Activated gamma-delta T cell (primary cell): ENCODE measurements at regions not wholly inside any gene's neighbourhood (a gene's known extent, or its start where the extent isn't known, plus 50 kb on each side); places are given as distances from the start of the nearest gene placed in this dataset.

Source experiments
- DNase-seq: peaks from one replicate; lab custom pipeline; 2025; lab: John Stamatoyannopoulos, UW

GRCh38 chr7:45235905-45236304 lies 78.3 kb downstream of the RAMP3 start:
- no peak for DNase-seq

DNA sequence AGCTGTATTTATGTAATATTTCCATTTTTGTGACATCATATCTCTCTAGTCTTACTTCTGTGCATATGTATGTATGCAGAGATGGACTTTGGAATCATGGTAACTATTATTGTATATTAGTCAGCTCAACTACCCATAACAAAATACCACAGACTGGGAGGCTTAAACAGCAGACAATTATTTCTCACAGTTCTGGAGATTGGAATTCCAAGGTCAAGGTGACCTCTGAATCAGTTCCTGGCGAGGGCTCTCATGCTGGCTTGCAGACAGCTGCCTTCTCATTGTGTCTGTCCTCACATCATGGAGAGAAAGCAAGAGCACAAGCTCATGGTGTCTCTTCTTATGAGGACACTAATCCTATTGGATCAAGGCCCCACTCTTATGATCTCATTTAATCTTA lies 79.1 kb downstream of the RAMP3 start:
- no peak for DNase-seq

GRCh38 chr7:45237788-45238461 lies 80.3 kb downstream of the RAMP3 start:
- DNase-seq: no peak

DNA sequence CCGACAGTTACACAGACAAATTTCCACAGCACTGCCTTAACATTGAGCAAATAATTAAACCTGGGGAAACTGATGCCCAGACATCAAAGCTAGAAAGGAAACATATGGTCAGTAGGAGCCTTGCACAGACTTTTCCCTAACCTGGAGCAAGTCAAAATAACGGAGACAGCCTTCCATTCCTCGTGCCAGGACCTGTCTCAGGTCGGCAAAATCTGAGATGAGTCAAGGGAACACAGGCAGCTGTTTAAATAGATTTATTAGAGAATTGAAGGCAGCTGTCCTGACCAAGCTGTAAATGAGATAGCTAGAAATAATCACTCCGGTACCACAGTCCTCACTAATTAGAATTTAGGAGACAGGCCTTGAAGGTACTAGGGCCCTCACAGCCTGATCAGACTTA lies 81.2 kb downstream of the RAMP3 start:
- no peak for DNase-seq

DNA sequence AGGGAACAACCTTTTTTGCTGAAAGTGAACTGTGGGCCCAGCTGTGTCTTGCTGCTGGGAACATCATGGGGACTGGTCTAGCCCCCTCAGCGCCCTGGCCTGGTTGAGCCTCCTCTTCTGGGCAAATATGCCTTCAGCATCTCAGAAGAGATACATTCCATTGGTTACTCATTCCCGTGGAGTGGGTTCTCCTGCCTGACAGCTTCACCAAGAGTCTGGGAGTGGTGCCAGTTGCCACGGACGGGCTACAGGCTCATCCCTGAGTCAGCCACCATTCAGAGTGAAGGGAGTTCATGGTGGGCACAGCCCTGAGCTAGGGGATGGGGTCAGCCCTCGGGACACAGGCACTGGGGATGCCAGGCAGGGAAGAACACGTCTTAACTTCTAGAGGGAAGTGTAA lies 81.9 kb downstream of the RAMP3 start:
- DNase-seq: no peak

DNA sequence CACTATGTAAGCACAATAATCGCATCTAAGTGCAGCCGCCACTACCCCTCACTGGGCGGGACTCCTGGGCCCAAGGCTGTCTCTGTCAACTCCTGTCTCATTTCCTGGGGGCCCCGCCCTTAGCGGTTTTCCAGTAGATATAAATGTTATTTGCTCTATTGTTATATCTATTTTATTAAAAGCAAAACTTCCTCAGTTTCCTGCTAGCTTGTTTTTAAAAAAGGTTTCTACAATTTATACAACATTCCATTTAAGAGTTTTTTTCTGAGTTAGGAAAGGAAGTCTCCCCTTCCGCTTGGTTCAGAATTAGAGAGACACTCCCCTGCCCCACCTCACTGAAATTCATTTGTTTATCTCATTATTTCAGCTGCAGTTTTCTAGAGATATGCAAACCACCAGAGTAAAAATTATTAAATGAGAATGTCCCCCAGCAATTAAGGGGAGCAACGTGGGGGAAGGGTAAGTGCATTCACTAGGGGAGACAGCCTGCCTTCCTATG lies 82.7 kb downstream of the RAMP3 start:
- DNase-seq: no peak

DNA sequence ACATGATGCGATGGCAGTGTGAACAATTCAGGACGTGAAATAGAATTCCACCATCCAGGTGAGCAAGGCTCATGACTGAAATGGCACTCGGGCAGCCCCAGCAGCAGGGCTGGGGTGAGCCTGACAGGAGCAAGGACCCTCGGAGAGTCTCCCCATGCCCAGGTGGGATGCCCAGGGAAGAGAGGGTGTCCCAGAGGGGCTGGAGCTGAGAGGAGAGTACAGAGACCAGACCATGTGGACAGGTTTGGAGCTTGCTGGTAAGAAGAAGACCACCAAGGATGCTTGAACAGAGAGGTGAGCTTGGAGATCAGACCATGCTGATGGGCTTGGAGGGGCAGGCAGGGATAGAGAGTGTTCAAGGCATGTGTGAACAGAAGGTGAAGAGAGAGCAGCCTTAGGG lies 83.3 kb downstream of the RAMP3 start:
- no peak for DNase-seq

GRCh38 chr7:45241339-45242109 lies 83.9 kb downstream of the RAMP3 start:
- no peak for DNase-seq

GRCh38 chr7:45242261-45242660 lies 84.7 kb downstream of the RAMP3 start:
- no peak for DNase-seq

DNA sequence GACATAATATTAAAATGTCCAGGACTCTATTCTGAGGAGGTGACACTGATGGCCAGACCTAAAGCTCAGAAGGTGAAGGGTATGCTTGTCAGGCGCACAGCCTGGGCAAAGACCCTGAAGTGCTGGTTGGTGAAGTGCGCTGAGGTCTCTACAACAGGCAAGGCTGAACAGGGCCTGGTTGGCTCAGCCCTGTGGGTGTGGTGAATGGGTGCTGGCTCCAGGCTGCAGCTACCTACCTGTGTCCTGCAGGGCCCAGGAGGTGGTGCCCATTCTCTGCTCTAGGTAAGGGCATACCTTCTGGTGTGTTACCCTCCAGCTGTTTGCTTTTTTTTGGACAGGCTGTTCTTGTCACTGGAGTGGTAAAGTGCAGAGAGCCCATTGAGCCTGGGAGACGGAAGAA lies 85.1 kb downstream of the RAMP3 start:
- DNase-seq: no peak

DNA sequence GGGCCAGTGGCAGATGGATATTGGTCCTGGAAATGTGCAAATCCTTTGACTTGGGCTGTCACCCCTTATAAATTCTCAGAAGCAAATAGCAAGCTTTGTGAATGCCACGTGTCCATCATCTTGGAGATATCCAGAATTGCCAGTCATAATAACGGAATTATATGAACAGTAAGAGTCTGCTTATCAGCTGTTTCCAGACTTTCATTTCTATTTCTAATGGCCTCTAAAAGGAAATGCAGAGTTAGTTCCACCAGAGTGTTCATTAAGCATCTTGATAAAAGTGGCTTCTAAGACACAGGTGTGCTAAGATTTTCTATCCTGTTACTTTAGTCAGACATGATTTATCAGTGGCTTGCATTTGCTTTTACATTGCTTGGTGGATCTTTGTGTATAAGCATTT lies 87.4 kb downstream of the RAMP3 start:
- DNase-seq: no peak

DNA sequence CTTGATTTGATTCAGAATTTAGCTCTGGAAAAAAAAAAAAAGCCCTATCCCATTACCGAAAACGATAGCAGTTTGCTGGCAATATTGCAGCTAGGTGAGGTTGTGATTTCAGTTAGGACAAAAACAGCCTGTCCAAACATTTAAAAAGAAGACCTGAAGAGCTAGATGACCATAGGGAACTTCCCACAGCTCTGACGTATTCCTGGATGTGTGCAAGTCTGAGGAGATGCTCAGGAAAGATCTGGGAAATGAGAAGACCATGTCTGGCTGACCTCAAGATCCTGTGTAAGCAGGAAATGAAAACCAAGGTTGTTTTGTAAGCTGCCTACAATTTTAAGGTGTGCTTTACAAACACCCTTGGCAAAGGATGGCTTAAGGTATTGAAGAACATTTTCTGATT lies 88.7 kb downstream of the RAMP3 start:
- no peak for DNase-seq

DNA sequence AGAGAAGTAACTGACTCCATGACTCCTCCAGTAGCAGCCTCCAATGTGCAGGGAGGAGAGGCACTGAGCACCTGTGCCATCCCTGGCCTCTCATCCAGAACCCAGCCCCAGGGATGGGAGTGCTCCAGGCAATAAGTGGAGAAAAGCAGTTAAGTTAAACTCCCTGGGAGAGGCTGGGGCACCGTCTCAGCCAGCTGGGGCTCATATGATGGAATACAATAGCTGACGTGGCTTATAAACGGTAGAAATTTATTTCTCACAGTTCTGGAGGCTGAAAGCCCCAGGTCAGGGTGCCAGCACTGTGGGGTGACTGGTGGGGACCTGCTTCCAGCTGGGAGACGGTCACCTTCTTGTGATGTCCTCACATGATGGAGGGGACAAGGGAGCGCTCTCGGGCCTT lies 94.7 kb downstream of the RAMP3 start:
- DNase-seq: no peak

DNA sequence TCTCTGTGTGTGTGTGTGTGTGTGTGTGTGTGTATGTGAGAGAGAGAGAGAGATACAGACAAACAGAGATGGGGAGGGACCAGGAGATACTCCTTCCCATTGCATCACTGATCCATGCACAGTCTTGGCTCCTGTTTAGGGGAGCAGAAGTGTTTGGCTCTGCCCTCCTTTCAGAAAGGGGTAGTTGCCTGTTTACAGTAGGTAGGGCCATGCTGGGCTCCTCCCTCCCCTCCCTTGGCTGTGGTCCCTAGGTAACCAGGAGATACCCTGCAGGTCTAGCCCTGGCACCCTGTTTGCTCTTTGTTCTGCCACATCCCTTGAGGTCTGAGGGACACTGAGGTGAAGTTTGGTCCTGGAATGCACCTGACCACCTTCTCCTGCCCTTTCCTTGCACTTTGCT lies 95.3 kb downstream of the RAMP3 start:
- no peak for DNase-seq

- no peak for DNase-seq
Observed at GRCh38 chr7:45253368-45253767, 95.8 kb downstream of the RAMP3 start.

DNA sequence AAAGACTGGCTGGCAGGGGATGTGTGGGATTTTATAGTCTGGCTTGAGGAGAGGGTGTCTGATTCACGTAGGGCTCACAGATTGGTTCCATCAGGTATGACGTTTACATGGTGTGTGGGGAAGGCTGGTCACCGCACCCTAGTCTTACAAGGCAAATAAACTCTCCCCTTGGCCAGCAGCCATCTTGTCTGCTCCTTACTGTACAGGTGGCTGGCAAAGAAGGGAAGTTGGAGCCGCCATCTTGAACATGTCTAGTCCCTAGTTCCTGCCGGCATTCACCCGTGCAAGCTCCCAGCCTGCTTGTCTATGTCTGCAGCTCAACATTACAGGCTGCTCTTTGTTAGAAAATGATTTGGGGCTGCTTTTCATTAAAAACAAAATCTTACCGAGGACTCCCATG lies 97.6 kb downstream of the RAMP3 start:
- no peak for DNase-seq

- no peak for DNase-seq
Observed at GRCh38 chr7:45256309-45256708, 98.7 kb downstream of the RAMP3 start.

DNA sequence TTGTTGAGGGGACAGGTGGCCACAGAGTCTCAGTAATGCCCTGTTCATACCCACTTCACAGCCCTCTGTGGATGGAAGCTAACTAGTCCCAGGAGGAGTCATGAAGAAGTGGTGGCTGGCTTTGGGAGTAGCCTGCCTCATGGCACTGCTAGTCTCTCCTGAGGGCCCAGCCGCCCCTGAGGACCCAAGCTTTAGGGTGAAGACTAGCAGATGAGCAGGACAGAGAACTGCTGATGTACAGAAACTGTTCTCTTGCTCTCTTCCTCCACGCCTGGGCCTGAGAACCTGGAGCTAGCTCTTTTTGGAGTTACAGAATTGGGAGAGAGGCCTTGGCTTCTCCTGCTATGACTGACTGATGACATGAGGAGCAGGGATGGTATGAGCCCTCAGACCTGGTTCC lies 99.2 kb downstream of the RAMP3 start:
- DNase-seq: no peak

GRCh38 chr7:45257284-45257683 lies 99.7 kb downstream of the RAMP3 start:
- DNase-seq: no peak

DNA sequence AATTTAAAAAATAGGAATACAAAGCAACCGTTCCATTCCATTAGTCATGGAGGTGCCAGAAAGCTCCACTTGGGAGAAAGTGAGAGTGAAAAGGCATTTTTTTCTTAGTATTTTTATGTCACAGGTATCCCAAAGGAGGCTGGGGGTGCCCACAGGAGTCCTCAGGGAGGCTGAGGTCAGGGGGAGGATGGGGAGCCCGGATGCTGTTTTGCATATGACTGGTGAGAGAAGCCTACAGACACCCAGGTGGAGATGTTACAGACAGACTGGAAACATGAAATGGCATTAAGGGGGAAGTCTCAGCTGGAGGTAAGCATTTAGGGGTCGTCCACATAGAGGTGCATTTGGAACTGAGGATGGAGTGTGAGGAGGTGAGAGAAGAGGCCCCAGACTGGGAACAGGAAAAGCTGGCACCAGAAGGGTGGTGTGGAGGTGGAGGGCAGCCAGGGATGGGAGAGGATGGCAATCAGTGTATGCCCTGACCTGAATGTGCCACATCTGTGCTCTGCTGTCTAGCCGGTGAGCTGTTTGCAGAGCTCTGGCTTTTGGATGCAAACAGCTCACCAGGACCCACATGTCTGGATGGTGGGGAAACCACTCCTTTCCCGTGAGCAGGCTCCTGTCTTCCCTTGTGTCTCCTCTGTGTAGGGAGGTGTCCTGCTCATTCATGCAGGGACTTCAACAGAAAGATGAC lies 101.1 kb downstream of the RAMP3 start:
- DNase-seq: no peak

GRCh38 chr7:45259227-45259596 lies 101.6 kb downstream of the RAMP3 start:
- DNase-seq: no peak

DNA sequence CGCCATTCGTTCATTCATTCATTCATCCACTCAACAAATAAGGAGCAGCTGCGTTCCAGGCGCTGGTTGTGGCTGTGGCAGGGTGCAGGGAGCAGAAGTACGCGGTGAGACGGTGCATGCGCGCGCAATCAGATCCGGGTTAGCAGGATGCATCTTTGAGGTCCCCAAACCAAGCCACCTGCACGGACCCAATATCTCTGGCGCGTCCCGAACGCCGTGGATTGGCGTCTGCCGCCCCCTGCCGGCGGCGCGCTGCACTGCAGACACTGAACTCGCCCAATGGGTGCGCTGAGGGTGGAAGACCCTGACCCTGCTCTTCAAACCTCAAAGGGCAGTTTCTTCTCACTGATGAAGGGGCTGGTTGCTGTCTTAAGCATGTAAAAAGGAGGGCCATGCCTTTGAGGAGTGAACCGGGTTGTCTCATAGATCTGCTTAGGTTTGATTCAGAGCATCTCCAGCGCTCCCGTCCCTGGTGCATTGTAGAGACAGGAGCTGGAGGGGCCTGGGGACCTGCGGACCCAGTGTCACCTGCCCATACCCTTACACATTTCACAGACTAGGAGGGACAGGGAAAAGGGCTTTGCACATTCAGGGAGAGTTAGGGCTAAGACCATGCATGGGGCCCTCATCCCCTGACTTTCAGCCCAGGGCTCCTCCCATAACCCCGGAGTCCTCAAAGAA lies 102.5 kb downstream of the RAMP3 start:
- peak; percentile 30 for DNase-seq
